ENCODE measurements at regions not wholly inside any gene's neighbourhood (a gene's known extent, or its start where the extent isn't known, plus 50 kb on each side); places are given as distances from the start of the nearest gene placed in this dataset.

DNA sequence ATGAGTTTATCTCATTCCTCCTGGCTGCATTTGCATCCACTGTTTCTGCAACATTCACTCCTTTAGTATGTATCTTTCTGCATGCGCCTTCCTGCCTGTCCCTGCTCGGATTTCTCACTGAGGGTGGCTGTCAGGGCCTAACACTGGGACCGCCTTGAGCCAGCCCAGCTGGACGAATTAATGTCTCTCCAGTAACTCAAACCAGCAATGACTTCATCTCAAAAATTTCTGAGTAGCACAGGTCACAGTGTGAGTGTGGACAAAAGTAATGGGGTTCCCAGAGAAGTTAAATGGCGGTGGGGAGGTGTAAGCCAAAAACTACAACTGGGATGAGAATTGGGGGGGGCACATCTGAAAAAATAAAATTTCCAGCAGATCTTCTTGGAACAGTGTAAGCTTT is 444.0 kb upstream of the MGMT start:
- no peak for TF ChIP-seq CTCF (conservative IDR thresholded peaks at IDR 0.05)
- no peak overlapping the region for H3K27ac ChIP-seq

- TF ChIP-seq CTCF (conservative IDR thresholded peaks at IDR 0.05), result no peak
- H3K27ac ChIP-seq, result no peak overlapping the region
Measured at GRCh38 chr10:129024046-129024445, 443.0 kb upstream of the MGMT start.

GRCh38 chr10:129025787-129026186 is 441.3 kb upstream of the MGMT start:
- H3K27ac ChIP-seq, result no peak overlapping the region
- no peak for TF ChIP-seq CTCF (conservative IDR thresholded peaks at IDR 0.05)

DNA sequence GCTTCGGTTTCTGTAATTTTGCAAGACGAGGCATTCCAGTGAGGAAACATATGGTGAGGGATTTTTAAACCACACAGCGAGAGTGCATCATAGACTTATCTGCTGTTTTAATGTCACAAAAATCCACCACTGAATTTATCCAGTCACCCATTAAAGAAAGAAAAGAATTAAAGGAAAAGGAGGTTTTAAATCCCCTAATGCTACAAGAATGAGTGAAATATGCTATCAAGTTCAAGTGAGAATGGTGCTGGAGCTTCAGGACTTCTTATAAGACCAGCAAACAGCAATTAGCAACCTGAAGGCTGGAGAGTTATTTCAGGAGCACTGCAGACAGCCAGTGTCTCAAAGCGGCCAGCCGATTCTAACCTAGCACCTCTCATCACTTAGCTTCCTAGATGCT is 439.1 kb upstream of the MGMT start:
- TF ChIP-seq CTCF (conservative IDR thresholded peaks at IDR 0.05), result no peak
- no peak overlapping the region for H3K27ac ChIP-seq

DNA sequence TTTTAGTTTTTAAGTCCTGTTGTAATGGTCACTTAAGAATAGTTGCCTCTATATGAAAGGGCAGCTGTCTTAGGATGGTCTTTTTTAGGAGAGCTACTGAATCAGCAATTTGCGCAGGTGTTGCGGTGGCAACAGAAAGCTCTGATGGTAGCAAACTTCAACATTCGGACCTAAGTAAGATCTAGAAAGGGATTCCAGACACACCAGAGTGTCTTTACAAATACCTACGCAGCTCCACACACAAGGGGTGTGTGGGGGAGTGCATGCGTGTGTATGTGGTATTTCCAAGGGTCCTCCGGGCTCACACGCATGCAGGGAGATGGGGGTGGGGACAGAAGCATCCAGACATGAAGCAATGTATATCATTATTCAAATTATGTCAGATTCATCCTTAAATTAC is 438.6 kb upstream of the MGMT start:
- TF ChIP-seq CTCF (conservative IDR thresholded peaks at IDR 0.05), result no peak

DNA sequence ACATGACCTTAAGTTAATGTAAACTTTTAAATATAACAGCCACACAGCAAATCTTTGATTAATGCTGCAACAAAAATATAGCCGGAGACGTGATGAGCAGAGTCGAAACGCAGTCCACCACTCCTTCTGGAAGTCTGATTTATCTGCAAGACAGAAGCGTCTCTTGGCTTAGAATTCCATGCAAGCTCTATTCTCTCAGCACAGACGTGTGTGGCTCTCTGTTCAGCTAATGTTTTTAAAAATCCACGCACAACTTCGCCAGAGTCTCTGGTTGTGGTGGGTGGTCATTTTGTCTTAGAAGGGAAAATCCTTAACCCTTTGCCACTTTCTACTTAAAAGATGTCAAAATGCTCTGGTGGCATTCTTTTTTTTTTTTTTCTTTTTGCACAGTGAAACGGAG is 438.0 kb upstream of the MGMT start:
- TF ChIP-seq CTCF (conservative IDR thresholded peaks at IDR 0.05), result no peak
- no peak overlapping the region for H3K27ac ChIP-seq

More for the DNA sequence above, 438.6 kb upstream of the MGMT start:
- H3K27ac ChIP-seq, result no peak overlapping the region

- TF ChIP-seq CTCF (conservative IDR thresholded peaks at IDR 0.05), result no peak
- H3K27ac ChIP-seq, result no peak overlapping the region
Measured at GRCh38 chr10:129029851-129030602, 437.0 kb upstream of the MGMT start.
